NT2/D1 (cell line): ENCODE measurements at regions not wholly inside any gene's neighbourhood (a gene's known extent, or its start where the extent isn't known, plus 50 kb on each side); places are given as distances from the start of the nearest gene placed in this dataset.
A peak's percentile ranks its signal among the peaks of the same experiment; 100 is the strongest.

Experiments used
- DNase-seq: peaks from one replicate; pipeline ENCODE4 v3.0.0-alpha.2; 2011; ENCODE audit warnings: low read depth, low spot score
- H3K27me3 ChIP-seq: 2 replicates; pipeline ENCODE4 v1.6.0; 2011; ENCODE audit warnings: mild to moderate bottlenecking; ENCODE audit not compliant: insufficient read length, insufficient read depth
- H3K36me3 ChIP-seq: 2 replicates; pipeline ENCODE4 v1.6.1; 2011; ENCODE audit warnings: mild to moderate bottlenecking, low read length, mixed read lengths; ENCODE audit not compliant: insufficient read depth, insufficient read length
- H3K4me1 ChIP-seq: 2 replicates; pipeline ENCODE4 v1.5.1; 2011; ENCODE audit not compliant: insufficient read depth, insufficient read length
- H3K4me3 ChIP-seq: 2 replicates; pipeline ENCODE4 v1.5.1; 2011; ENCODE audit warnings: low read depth; ENCODE audit not compliant: insufficient read length
- H3K9ac ChIP-seq: 2 replicates; pipeline ENCODE4 v1.6.0; 2011; ENCODE audit warnings: low read depth; ENCODE audit not compliant: insufficient read length
- H3K9me3 ChIP-seq: 2 replicates; pipeline ENCODE4 v1.5.1; 2011; ENCODE audit warnings: mild to moderate bottlenecking, low read length; ENCODE audit not compliant: insufficient read depth
- SUZ12 ChIP-seq: IDR thresholded peaks from 2 replicates; pipeline ENCODE4 v1.6.1; 2011; ENCODE audit not compliant: insufficient read length, insufficient read depth; ENCODE audit errors: extremely low read depth
- YY1 ChIP-seq: IDR thresholded peaks from 2 replicates; pipeline ENCODE4 v1.6.1; 2011; ENCODE audit not compliant: insufficient read length, insufficient read depth
- ZNF274 ChIP-seq: IDR thresholded peaks from 2 replicates; pipeline ENCODE4 v1.6.1; 2011; ENCODE audit warnings: mild to moderate bottlenecking, low read depth, low read length

DNA sequence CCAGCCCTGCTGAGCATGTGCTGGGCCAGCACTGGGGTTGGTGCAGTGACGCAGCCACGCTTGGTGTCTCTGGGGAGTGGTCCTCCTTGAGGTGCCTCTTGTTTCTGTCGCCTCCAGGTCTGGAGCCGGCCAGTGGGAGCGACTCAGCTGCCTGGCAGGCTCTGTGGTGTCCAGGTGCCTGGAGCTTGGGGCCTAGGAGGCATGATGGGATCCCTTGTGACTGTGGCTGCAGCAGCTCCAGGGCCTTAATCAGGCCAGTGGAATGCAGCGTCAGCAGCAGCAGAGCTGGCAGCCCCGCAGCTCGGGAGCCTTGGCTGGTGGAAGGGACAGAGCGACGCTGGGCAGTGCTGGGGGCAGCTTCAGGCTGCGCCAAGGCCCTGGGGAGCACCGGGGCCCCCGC, 74.7 kb upstream of the CIBAR2 start:
- no peak for TF ChIP-seq SUZ12
- TF ChIP-seq ZNF274: no peak
- TF ChIP-seq YY1: no peak
- DNase-seq: no peak
- Histone ChIP-seq H3K4me3 (no peak overlapping the region), H3K4me1 (peaks cover 4% of the 10 kb centered on the region), H3K9ac (peak overlapping the region; percentile 43), H3K9me3 (peaks cover 21% of the 10 kb centered on the region), H3K27me3 (no peaks in the 10 kb centered on the region), H3K36me3 (peaks cover 36% of the 10 kb centered on the region)

DNA sequence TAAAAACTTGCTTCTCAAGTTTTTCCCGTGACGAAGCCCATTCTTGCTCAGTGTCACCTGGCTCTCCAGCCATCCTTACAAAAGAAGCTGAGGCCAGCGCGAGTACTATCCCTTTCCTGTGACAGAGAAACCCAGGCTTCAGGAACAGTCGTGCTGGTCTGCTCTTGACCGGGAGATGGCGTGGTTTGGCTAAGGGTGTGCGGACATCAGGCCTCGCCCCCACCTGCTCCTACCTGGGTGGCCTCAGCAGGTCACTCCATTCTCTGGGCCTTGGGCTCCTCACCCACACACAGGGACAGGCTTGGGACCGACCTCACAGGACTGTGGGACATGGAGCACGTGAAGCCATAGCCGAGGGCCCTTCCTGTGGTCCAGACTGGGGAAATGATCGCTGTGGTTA, 75.2 kb upstream of the CIBAR2 start:
- no peaks in the 10 kb centered on the region for H3K27me3 ChIP-seq
- H3K36me3 ChIP-seq: peaks cover 36% of the 10 kb centered on the region
- H3K9me3 ChIP-seq: peaks cover 21% of the 10 kb centered on the region
- H3K9ac ChIP-seq: no peak overlapping the region
- DNase-seq: no peak
- peaks cover 4% of the 10 kb centered on the region for H3K4me1 ChIP-seq
- no peak for TF ChIP-seq ZNF274
- no peak overlapping the region for H3K4me3 ChIP-seq

DNA sequence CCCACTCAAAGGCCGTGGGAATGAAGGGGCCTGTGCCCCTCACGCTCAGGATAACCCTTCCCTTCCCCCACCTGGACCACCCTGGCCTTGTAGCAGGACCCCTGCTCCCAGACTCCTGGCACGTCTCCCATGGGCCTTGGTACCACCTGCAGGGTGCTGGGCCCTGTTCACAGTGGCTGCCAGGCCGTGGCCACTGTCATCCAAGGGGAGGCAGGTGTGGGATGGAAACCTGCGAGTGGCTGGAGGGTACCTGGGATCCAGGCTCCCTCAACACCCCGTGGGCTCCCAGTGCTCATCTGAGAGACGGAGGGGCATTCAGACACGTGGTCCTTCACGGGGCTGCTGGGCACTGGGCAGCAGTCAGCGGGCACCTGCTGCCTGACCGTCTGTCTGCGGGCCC, 75.6 kb upstream of the CIBAR2 start:
- DNase-seq: no peak
- Histone ChIP-seq H3K27me3 (no peaks in the 10 kb centered on the region), H3K9ac (no peak overlapping the region), H3K4me1 (peaks cover 4% of the 10 kb centered on the region), H3K36me3 (peaks cover 32% of the 10 kb centered on the region), H3K9me3 (peaks cover 20% of the 10 kb centered on the region), H3K4me3 (no peak overlapping the region)
- TF ChIP-seq ZNF274 (no peak), YY1 (no peak), SUZ12 (no peak)

DNA sequence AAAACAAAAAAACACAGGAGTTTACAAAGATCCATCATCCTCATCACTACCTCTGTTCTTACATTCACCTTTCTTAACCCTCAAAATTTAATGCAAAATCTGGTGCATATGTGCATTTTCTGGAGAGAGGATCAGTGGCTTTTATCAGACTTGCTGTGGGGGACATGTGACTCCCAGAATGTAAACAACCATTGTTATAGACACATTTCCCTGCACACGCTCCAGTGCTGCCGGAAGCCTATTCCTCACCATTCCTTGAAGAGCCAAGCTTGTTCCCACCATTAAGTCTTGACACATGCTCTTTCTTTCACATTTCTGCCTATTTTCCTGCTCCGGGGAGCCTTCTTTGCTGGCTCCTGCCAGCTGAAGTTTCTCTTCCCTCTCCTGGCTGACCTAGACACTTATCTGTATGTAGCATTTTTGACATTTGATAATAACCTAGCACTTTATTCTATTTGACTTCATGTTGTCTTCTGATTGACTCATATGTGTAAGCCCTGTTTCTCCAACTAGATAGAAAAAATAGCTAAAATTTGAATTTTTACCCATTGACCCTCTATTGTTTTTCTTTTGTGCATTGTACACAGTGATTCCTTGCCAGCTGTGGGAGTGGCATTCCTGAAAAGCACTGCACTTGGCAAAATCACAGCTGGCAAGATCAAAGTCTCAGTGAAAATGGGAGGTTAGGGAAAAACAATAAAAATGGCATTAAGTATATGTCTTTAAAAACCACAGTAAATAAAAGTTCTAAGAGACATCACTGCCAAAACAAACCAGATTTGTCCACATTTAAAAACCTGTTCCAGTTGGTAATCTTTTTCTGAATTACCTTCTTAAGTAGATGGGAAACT, 76.8 kb upstream of the CIBAR2 start:
- TF ChIP-seq SUZ12 (no peak), ZNF274 (no peak), YY1 (no peak)
- DNase-seq: no peak
- no peak overlapping the region for H3K4me3 ChIP-seq
- peaks cover 24% of the 10 kb centered on the region for H3K36me3 ChIP-seq
- H3K9ac ChIP-seq: peak overlapping the region; percentile 36
- peaks cover 4% of the 10 kb centered on the region for H3K4me1 ChIP-seq
- no peaks in the 10 kb centered on the region for H3K27me3 ChIP-seq
- peaks cover 8% of the 10 kb centered on the region for H3K9me3 ChIP-seq

DNA sequence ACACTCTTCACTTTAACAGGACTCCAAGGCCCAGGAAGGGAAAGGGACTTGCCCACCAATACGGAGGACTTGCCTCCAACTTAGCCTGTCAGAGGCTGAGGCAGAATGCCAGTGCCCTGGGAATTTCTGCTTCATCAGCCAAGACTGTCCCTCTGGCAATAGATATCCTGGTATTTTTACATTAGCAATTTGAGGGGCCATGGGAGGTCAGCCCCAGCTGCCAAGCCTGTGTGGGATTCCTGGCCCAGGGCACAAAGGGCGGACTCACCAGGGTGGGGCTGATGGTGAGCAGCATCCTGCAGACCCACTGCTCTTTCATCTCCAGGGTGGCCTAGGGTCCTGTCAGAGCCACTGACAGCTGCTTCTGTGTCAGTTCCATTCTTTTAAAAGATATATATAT, 78.3 kb upstream of the CIBAR2 start:
- Histone ChIP-seq H3K4me3 (no peak overlapping the region), H3K36me3 (peaks cover 19% of the 10 kb centered on the region), H3K27me3 (no peaks in the 10 kb centered on the region), H3K9ac (no peak overlapping the region), H3K9me3 (no peaks in the 10 kb centered on the region), H3K4me1 (peaks cover 4% of the 10 kb centered on the region)
- DNase-seq: no peak
- TF ChIP-seq ZNF274 (no peak), SUZ12 (no peak), YY1 (no peak)

DNA sequence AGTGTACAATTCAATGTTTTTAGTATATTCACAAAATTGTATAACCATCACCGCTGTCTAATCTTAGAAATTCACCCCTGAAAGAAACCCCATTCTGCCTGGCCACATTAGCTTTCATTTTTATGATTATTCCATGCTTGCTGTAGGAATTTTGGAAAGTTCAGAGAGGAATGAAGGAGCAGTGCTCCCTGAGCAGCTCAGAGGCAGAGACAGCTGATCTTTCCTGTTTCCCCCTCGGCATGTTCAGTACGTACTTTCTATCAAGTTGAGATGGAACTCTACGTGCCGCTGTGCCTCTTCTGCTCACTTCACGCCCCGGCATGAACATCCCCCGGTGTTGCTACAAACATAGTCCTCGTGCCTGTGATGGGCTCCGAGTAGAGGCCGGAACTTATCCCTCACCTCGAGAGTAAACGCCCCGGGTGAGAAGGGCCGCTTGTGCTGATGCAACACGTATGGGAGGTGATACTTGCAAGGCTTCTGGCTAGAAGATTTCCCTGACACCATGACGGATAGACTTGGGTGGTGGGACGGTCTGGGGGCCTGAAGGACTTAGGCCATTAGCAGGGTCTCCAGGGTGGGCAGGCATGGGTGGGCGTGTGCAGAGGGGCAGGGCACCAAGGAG, 79.2 kb upstream of the CIBAR2 start:
- TF ChIP-seq ZNF274 (no peak), SUZ12 (no peak), YY1 (no peak)
- Histone ChIP-seq H3K27me3 (no peaks in the 10 kb centered on the region), H3K9me3 (peaks cover 4% of the 10 kb centered on the region; the same call in 1 of the 2 replicates), H3K36me3 (peaks cover 27% of the 10 kb centered on the region), H3K4me3 (no peak overlapping the region), H3K9ac (no peak overlapping the region), H3K4me1 (peaks cover 4% of the 10 kb centered on the region)
- no peak for DNase-seq

DNA sequence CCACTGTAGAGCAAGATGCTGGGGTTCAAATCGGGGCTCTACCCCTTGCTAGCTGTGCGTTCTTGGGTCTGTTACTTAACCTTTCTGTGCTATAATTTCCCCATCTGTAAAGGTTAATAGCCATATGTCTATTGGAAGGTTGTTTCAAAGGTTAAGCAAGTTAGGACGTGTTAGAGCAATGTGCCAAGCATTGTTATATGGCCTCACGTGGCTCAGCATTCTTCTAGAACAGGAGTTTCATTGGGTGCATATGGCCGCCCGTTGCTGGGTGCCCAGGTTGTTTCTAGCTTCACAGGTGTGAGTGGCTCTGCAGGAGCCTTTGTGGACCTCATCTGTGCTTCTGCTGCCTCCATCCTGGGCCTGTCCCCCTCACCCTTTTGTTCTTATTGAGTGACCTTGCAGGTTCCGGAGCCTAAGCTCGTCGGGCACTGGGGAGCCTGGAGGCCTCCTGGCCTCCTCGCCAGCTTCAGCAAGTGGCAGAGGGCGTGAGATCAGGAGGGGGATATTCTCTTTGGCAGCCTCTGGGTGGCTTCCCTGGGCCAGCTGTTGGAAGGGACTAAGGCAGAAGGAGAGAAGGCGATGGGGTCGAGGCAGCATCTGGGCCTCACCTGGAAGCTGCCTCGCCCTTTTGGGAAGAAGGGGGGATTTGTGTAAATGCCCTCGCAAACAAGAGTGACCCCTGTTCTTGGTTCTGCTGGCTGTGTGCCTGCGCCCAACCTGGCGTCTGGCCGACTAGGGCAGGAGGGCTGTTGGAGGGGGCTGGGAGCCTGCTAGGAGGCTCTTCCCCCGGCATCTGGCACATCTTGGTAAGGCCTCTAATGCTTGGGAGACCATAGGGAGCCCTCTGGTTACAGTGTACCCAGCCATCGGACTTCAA, 80.2 kb upstream of the CIBAR2 start:
- peaks cover 14% of the 10 kb centered on the region; the same call in 1 of the 2 replicates for H3K9me3 ChIP-seq

More for the DNA sequence above, 80.2 kb upstream of the CIBAR2 start:
- Histone ChIP-seq H3K9ac (no peak overlapping the region), H3K36me3 (peaks cover 32% of the 10 kb centered on the region), H3K4me1 (no peaks in the 10 kb centered on the region), H3K27me3 (no peaks in the 10 kb centered on the region), H3K4me3 (no peak overlapping the region)
- no peak for DNase-seq
- TF ChIP-seq ZNF274 (no peak), SUZ12 (no peak), YY1 (no peak)
